GM23248 (cell line): ENCODE measurements at regions not wholly inside any gene's neighbourhood (a gene's known extent, or its start where the extent isn't known, plus 50 kb on each side); places are given as distances from the start of the nearest gene placed in this dataset.
"Not testable (repeated sequence)": the region's sequence is repeated elsewhere in the genome, so short reads cannot be mapped to it uniquely, and the experiment has no call there.

Experiments
- DNase-seq: peaks from one replicate; pipeline ENCODE4 v3.0.0-alpha.2; 2015
- H2AFZ ChIP-seq: fragments of 200-600 bp; sonication (generic); 2 replicates; pipeline ENCODE4 v1.6.1; 2016; ENCODE audit warnings: antibody characterized with exemption
- H3F3A ChIP-seq: fragments of 200-600 bp; sonication (generic); 2 replicates; pipeline ENCODE4 v1.6.1; 2016; ENCODE audit warnings: mild to moderate bottlenecking, antibody characterized with exemption, mixed run types; ENCODE audit not compliant: insufficient read depth
- H3K27ac ChIP-seq: fragments of 200-600 bp; sonication (generic); 2 replicates; pipeline ENCODE4 v1.5.1; 2016; ENCODE audit warnings: mild to moderate bottlenecking
- H3K27me3 ChIP-seq: fragments of 200-600 bp; sonication (generic); replicated peaks from 2 replicates; pipeline ENCODE4 v1.6.1; 2016; ENCODE audit warnings: mild to moderate bottlenecking; ENCODE audit not compliant: insufficient read depth
- H3K36me3 ChIP-seq: fragments of 200-600 bp; sonication (generic); 2 replicates; pipeline ENCODE4 v1.6.1; 2016; ENCODE audit warnings: low read depth, mild to moderate bottlenecking
- H3K4me1 ChIP-seq: fragments of 200-600 bp; sonication (generic); 2 replicates; pipeline ENCODE4 v1.6.1; 2016; ENCODE audit warnings: mild to moderate bottlenecking; ENCODE audit not compliant: insufficient read depth
- H3K4me2 ChIP-seq: fragments of 200-600 bp; sonication (generic); one replicate; pipeline ENCODE4 v1.6.1; 2016; ENCODE audit warnings: mild to moderate bottlenecking; ENCODE audit not compliant: unreplicated experiment
- H3K4me3 ChIP-seq: fragments of 200-600 bp; sonication (generic); 2 replicates; pipeline ENCODE4 v1.5.1; 2016; ENCODE audit warnings: mild to moderate bottlenecking
- H3K79me2 ChIP-seq: fragments of 200-600 bp; sonication (generic); 2 replicates; pipeline ENCODE4 v1.6.1; 2016; ENCODE audit warnings: mild to moderate bottlenecking; ENCODE audit not compliant: insufficient read depth
- H3K9ac ChIP-seq: fragments of 200-600 bp; sonication (generic); 2 replicates; pipeline ENCODE4 v1.6.1; 2016; ENCODE audit warnings: mild to moderate bottlenecking
- H3K9me2 ChIP-seq: fragments of 200-600 bp; sonication (generic); 2 replicates; pipeline ENCODE4 v1.6.1; 2016; ENCODE audit warnings: mixed run types, mild to moderate bottlenecking, moderate library complexity; ENCODE audit not compliant: insufficient read depth
- H3K9me3 ChIP-seq: fragments of 200-600 bp; sonication (generic); one replicate; pipeline ENCODE4 v1.6.1; 2017; ENCODE audit warnings: low read depth
- H4K20me1 ChIP-seq: fragments of 200-600 bp; sonication (generic); 2 replicates; pipeline ENCODE4 v1.6.0; 2016; ENCODE audit not compliant: insufficient read depth
- EZH2 ChIP-seq: fragments of 200-600 bp; sonication (generic); IDR thresholded peaks from 2 replicates; pipeline ENCODE4 v1.6.1; 2018; ENCODE audit warnings: antibody characterized with exemption, mild to moderate bottlenecking; ENCODE audit not compliant: insufficient read depth, poor library complexity, severe bottlenecking
- EZH2phosphoT487 ChIP-seq: fragments of 200-600 bp; sonication (generic); IDR thresholded peaks from 2 replicates; pipeline ENCODE4 v1.6.1; 2018; ENCODE audit warnings: antibody characterized with exemption, moderate library complexity, mild to moderate bottlenecking, low read depth; ENCODE audit not compliant: insufficient read depth
- WGBS, 2 experiments: methylation state at CpG; one replicate each; pipeline ENCODE4 v1.1.6; 2015 to 2017; ENCODE audit warnings: low lambda C conversion rate in 2 of 2, low coverage in 1 of 2; ENCODE audit errors: missing lambda C conversion rate in 2 of 2; 5-methylcytosine and 5-hydroxymethylcytosine counted together
- in situ Hi-C: fragments of 300-500 bp; cut with MboI; formaldehyde crosslinking; loops from 2 replicates; pipeline ENCODE4 v1.15.0; 2020

GRCh38 chr9:31587146-31587545 is 797.3 kb upstream of the ACO1 start:
- no peak overlapping the region for H3K4me3 ChIP-seq
- H3K9ac ChIP-seq, result no peak overlapping the region
- H3K4me1 ChIP-seq, result no peaks in the 10 kb centered on the region
- no peaks in the 10 kb centered on the region for H3K9me2 ChIP-seq
- no peak overlapping the region for H2AFZ ChIP-seq
- H3K79me2 ChIP-seq, result no peaks in the 10 kb centered on the region
- H3K36me3 ChIP-seq, result no peaks in the 10 kb centered on the region
- no peak for DNase-seq
- no peak overlapping the region for H3K4me2 ChIP-seq
- H3K27ac ChIP-seq, result no peak overlapping the region
- WGBS, 2 experiments, result 24 to 30% methylated on average over 3 of the region's 3 CpGs
- in situ Hi-C loops, result no loop called here
- no peaks in the 10 kb centered on the region for H3K27me3 ChIP-seq
- H4K20me1 ChIP-seq, result no peaks in the 10 kb centered on the region
- TF ChIP-seq EZH2phosphoT487, result no peak
- no peak for TF ChIP-seq EZH2
- H3K9me3 ChIP-seq, result no peaks in the 10 kb centered on the region
- H3F3A ChIP-seq, result no peaks in the 10 kb centered on the region

- no peak for TF ChIP-seq EZH2
- no peak for TF ChIP-seq EZH2phosphoT487
- in situ Hi-C loops, result no loop called here
These were observed 796.4 kb upstream of the ACO1 start for GRCh38 chr9:31588006-31588405.

GRCh38 chr9:31588756-31589155 is 795.7 kb upstream of the ACO1 start:
- no peak overlapping the region for H3K4me3 ChIP-seq
- H3K79me2 ChIP-seq, result no peaks in the 10 kb centered on the region
- H3K4me2 ChIP-seq, result no peak overlapping the region
- no peak for DNase-seq
- no peak overlapping the region for H3K27ac ChIP-seq
- no peak overlapping the region for H2AFZ ChIP-seq
- no peaks in the 10 kb centered on the region for H4K20me1 ChIP-seq
- H3K27me3 ChIP-seq, result no peaks in the 10 kb centered on the region
- in situ Hi-C loops, result no loop called here
- no peak for TF ChIP-seq EZH2
- no peak for TF ChIP-seq EZH2phosphoT487
- no peaks in the 10 kb centered on the region for H3K4me1 ChIP-seq
- H3F3A ChIP-seq, result no peaks in the 10 kb centered on the region
- H3K9me2 ChIP-seq, result no peaks in the 10 kb centered on the region
- H3K36me3 ChIP-seq, result no peaks in the 10 kb centered on the region
- H3K9ac ChIP-seq, result no peak overlapping the region
- H3K9me3 ChIP-seq, result no peaks in the 10 kb centered on the region

More at GRCh38 chr9:31588006-31588405, 796.4 kb upstream of the ACO1 start:
- no peak overlapping the region for H2AFZ ChIP-seq
- no peaks in the 10 kb centered on the region for H3K4me1 ChIP-seq
- H3K9ac ChIP-seq, result no peak overlapping the region
- H3F3A ChIP-seq, result no peaks in the 10 kb centered on the region
- no peaks in the 10 kb centered on the region for H3K27me3 ChIP-seq
- no peaks in the 10 kb centered on the region for H3K79me2 ChIP-seq
- H3K27ac ChIP-seq, result no peak overlapping the region
- H3K36me3 ChIP-seq, result no peaks in the 10 kb centered on the region
- H3K9me3 ChIP-seq, result no peaks in the 10 kb centered on the region
- no peaks in the 10 kb centered on the region for H3K9me2 ChIP-seq
- H3K4me3 ChIP-seq, result no peak overlapping the region
- H3K4me2 ChIP-seq, result no peak overlapping the region
- DNase-seq, result no peak
- 13 to 19% methylated on average over 4 of the region's 4 CpGs for WGBS, 2 experiments
- H4K20me1 ChIP-seq, result no peaks in the 10 kb centered on the region

DNA sequence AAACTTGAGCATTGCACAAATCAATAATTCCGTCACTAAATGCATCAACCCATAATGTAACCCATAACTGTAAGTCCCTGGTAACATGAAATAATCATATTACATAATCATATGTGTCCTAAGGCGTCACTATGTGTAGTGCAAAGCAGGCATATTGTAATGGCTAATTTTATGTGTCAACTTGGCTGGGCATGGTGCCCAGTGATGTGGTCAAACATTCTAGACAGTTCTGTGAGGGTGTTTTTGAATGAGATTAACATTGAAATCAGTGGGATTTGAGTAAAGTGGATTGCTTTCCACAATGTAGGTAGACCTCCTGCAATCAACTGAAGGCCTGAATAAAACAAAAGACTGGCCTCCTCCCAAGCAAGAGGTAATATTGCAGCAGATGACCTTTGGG is 794.4 kb upstream of the ACO1 start:
- no peaks in the 10 kb centered on the region for H3K79me2 ChIP-seq
- no peaks in the 10 kb centered on the region for H3K36me3 ChIP-seq
- no peaks in the 10 kb centered on the region for H3K27me3 ChIP-seq
- H3K9me3 ChIP-seq, result no peaks in the 10 kb centered on the region
- no peak overlapping the region for H3K4me2 ChIP-seq
- in situ Hi-C loops, result no loop called here
- H4K20me1 ChIP-seq, result no peaks in the 10 kb centered on the region
- no peaks in the 10 kb centered on the region for H3K4me1 ChIP-seq
- no peak overlapping the region for H3K9ac ChIP-seq
- H3K4me3 ChIP-seq, result no peak overlapping the region
- H3K27ac ChIP-seq, result no peak overlapping the region
- H2AFZ ChIP-seq, result no peak overlapping the region
- TF ChIP-seq EZH2phosphoT487 (no peak), EZH2 (no peak)
- H3K9me2 ChIP-seq, result no peaks in the 10 kb centered on the region
- peak; percentile 0 for DNase-seq
- 12 to 19% methylated on average over 2 of the region's 2 CpGs for WGBS, 2 experiments
- no peaks in the 10 kb centered on the region for H3F3A ChIP-seq

GRCh38 chr9:31597086-31597485 is 787.4 kb upstream of the ACO1 start:
- H3K4me1 ChIP-seq, H4K20me1 ChIP-seq, H3K9ac ChIP-seq, H3K36me3 ChIP-seq, H3K9me3 ChIP-seq, H3F3A ChIP-seq, H3K27ac ChIP-seq, H3K9me2 ChIP-seq, H2AFZ ChIP-seq, H3K79me2 ChIP-seq, in situ Hi-C loops, DNase-seq, H3K4me2 ChIP-seq, H3K4me3 ChIP-seq, H3K27me3 ChIP-seq: not testable (repeated sequence)
- WGBS, 2 experiments, result 39 to 46% methylated on average over 5 of the region's 5 CpGs
